RWPE1 (cell line): ENCODE measurements at regions not wholly inside any gene's neighbourhood (a gene's known extent, or its start where the extent isn't known, plus 50 kb on each side); places are given as distances from the start of the nearest gene placed in this dataset.

Experiments
- CTCF ChIA-PET: fragments of 350-600 bp; sonication (Branson Sonifier 250); formaldehyde crosslinking; extraction: SDS; loops from one replicate; lab custom pipeline; 2021; lab: Yijun Ruan, JAX
- POLR2A ChIA-PET: fragments of 400-600 bp; formaldehyde crosslinking; extraction: SDS; loops from one replicate; lab custom pipeline; 2020; ENCODE audit warnings: antibody characterized with exemption; ENCODE audit not compliant: low non-redundant PET; lab: Yijun Ruan, JAX
- DNase-seq: peaks from one replicate; pipeline ENCODE4 v3.0.0; 2012; ENCODE audit warnings: low spot score
- H3K27ac ChIP-seq: fragments of 450-650 bp; 2 replicates; pipeline ENCODE4 v1.5.1; 2017
- CTCF ChIP-seq: fragments of 450-650 bp; conservative IDR thresholded peaks from 2 replicates; pipeline ENCODE4 v1.5.1; 2017; ENCODE audit warnings: low read depth, mild to moderate bottlenecking

GRCh38 chr4:54959131-54959530 lies 166.3 kb downstream of the KDR start:
- ChIA-PET CTCF (interaction anchor here (0.8 kb wide), 1 partner anchor 12 kb away, joined by 4 read pairs; no protein-coding TSS in a partner anchor), POLR2A (no interaction called here)
- no peak for TF ChIP-seq CTCF
- no peak overlapping the region for H3K27ac ChIP-seq
- DNase-seq = no peak

- H3K27ac ChIP-seq = no peak overlapping the region
- no peak for TF ChIP-seq CTCF
These were observed 167.2 kb downstream of the KDR start for GRCh38 chr4:54958236-54958635.

GRCh38 chr4:54954656-54955388 lies 170.6 kb downstream of the KDR start:
- DNase-seq = no peak
- TF ChIP-seq CTCF = no peak
- CTCF ChIA-PET = interaction anchor here (0.5 kb wide), 3 partner anchors 16 to 113 kb away, joined by 3 to 4 read pairs (median 3); no protein-coding TSS in a partner anchor
- H3K27ac ChIP-seq = no peak overlapping the region
- POLR2A ChIA-PET = no interaction called here

More at GRCh38 chr4:54958236-54958635, 167.2 kb downstream of the KDR start:
- no peak for DNase-seq
- ChIA-PET POLR2A (no interaction called here), CTCF (interaction anchor here (0.9 kb wide), 1 partner anchor 13 kb away, joined by 4 read pairs; no protein-coding TSS in a partner anchor)

GRCh38 chr4:54946741-54947140 lies 178.7 kb downstream of the KDR start:
- DNase-seq = no peak
- CTCF ChIA-PET = interaction anchor here (1.4 kb wide), 1 partner anchor 24 kb away, joined by 7 read pairs; no protein-coding TSS in a partner anchor
- H3K27ac ChIP-seq = no peak overlapping the region
- TF ChIP-seq CTCF = no peak
- POLR2A ChIA-PET = no interaction called here

GRCh38 chr4:54945838-54946237 lies 179.6 kb downstream of the KDR start:
- H3K27ac ChIP-seq = no peak overlapping the region
- ChIA-PET CTCF (interaction anchor here (0.7 kb wide), 1 partner anchor 15 kb away, joined by 3 read pairs; no protein-coding TSS in a partner anchor), POLR2A (no interaction called here)
- no peak for TF ChIP-seq CTCF
- no peak for DNase-seq

GRCh38 chr4:54942721-54943120 lies 182.7 kb downstream of the KDR start:
- TF ChIP-seq CTCF = no peak
- CTCF ChIA-PET = no interaction called here
- POLR2A ChIA-PET = interaction anchor here (0.6 kb wide), 1 partner anchor 1695 kb away, joined by 4 read pairs; no protein-coding TSS in a partner anchor
- no peak for DNase-seq
- H3K27ac ChIP-seq = no peak overlapping the region
